ENCODE measurements at regions not wholly inside any gene's neighbourhood (a gene's known extent, or its start where the extent isn't known, plus 50 kb on each side); places are given as distances from the start of the nearest gene placed in this dataset.

- Mint-ChIP-seq H3K36me3 (ENCODE audit: unreplicated experiment) (no peaks in the 10 kb centered on the region), H3K4me3 (ENCODE audit: unreplicated experiment) (no peak overlapping the region), H3K27me3 (ENCODE audit: unreplicated experiment) (no peaks in the 10 kb centered on the region), H3K9me3 (ENCODE audit: unreplicated experiment) (no peaks in the 10 kb centered on the region), H3K27ac (ENCODE audit: unreplicated experiment) (no peak overlapping the region), H3K4me1 (ENCODE audit: unreplicated experiment) (peaks cover 25% of the 10 kb centered on the region)
- TF ChIP-seq CTCF (IDR thresholded peaks at IDR 0.05) = no peak
- no peak for DNase-seq (ENCODE audit: extremely low spot score, unreplicated experiment)
These were observed 596.9 kb downstream of the NYAP2 start for GRCh38 chr2:225996462-225996828.

GRCh38 chr2:225995796-225996461 lies 596.4 kb downstream of the NYAP2 start:
- peak overlapping the region; percentile 19 for H3K27ac Mint-ChIP-seq (ENCODE audit: unreplicated experiment)
- no peaks in the 10 kb centered on the region for H3K36me3 Mint-ChIP-seq (ENCODE audit: unreplicated experiment)
- no peak for DNase-seq (ENCODE audit: extremely low spot score, unreplicated experiment)
- H3K4me1 Mint-ChIP-seq (ENCODE audit: unreplicated experiment) = peaks cover 25% of the 10 kb centered on the region
- no peaks in the 10 kb centered on the region for H3K27me3 Mint-ChIP-seq (ENCODE audit: unreplicated experiment)
- H3K9me3 Mint-ChIP-seq (ENCODE audit: unreplicated experiment) = no peaks in the 10 kb centered on the region
- no peak overlapping the region for H3K4me3 Mint-ChIP-seq (ENCODE audit: unreplicated experiment)
- TF ChIP-seq CTCF (IDR thresholded peaks at IDR 0.05) = no peak

GRCh38 chr2:225994748-225995405 lies 595.4 kb downstream of the NYAP2 start:
- H3K9me3 Mint-ChIP-seq (ENCODE audit: unreplicated experiment) = no peaks in the 10 kb centered on the region
- H3K27ac Mint-ChIP-seq (ENCODE audit: unreplicated experiment) = no peak overlapping the region
- H3K27me3 Mint-ChIP-seq (ENCODE audit: unreplicated experiment) = no peaks in the 10 kb centered on the region
- no peak overlapping the region for H3K4me3 Mint-ChIP-seq (ENCODE audit: unreplicated experiment)
- H3K36me3 Mint-ChIP-seq (ENCODE audit: unreplicated experiment) = no peaks in the 10 kb centered on the region
- TF ChIP-seq CTCF (IDR thresholded peaks at IDR 0.05) = no peak
- peaks cover 25% of the 10 kb centered on the region for H3K4me1 Mint-ChIP-seq (ENCODE audit: unreplicated experiment)
- no peak for DNase-seq (ENCODE audit: extremely low spot score, unreplicated experiment)

GRCh38 chr2:225993430-225993829 lies 593.9 kb downstream of the NYAP2 start:
- Mint-ChIP-seq H3K27me3 (ENCODE audit: unreplicated experiment) (no peaks in the 10 kb centered on the region), H3K4me1 (ENCODE audit: unreplicated experiment) (peaks cover 17% of the 10 kb centered on the region), H3K4me3 (ENCODE audit: unreplicated experiment) (no peak overlapping the region), H3K36me3 (ENCODE audit: unreplicated experiment) (no peaks in the 10 kb centered on the region), H3K9me3 (ENCODE audit: unreplicated experiment) (no peaks in the 10 kb centered on the region), H3K27ac (ENCODE audit: unreplicated experiment) (no peak overlapping the region)
- TF ChIP-seq CTCF (IDR thresholded peaks at IDR 0.05) = no peak
- DNase-seq (ENCODE audit: extremely low spot score, unreplicated experiment) = no peak

- no peaks in the 10 kb centered on the region for H3K4me1 Mint-ChIP-seq (ENCODE audit: unreplicated experiment)
- H3K36me3 Mint-ChIP-seq (ENCODE audit: unreplicated experiment) = no peaks in the 10 kb centered on the region
- H3K27ac Mint-ChIP-seq (ENCODE audit: unreplicated experiment) = no peak overlapping the region
- no peaks in the 10 kb centered on the region for H3K9me3 Mint-ChIP-seq (ENCODE audit: unreplicated experiment)
- no peak for DNase-seq (ENCODE audit: extremely low spot score, unreplicated experiment)
- no peak overlapping the region for H3K4me3 Mint-ChIP-seq (ENCODE audit: unreplicated experiment)
- no peaks in the 10 kb centered on the region for H3K27me3 Mint-ChIP-seq (ENCODE audit: unreplicated experiment)
- no peak for TF ChIP-seq CTCF (IDR thresholded peaks at IDR 0.05)
These were observed 590.3 kb downstream of the NYAP2 start for GRCh38 chr2:225989809-225990208.

Measured in osteocyte (in vitro differentiated cells).